HG03565 (cell line): ENCODE measurements at regions not wholly inside any gene's neighbourhood (a gene's known extent, or its start where the extent isn't known, plus 50 kb on each side); places are given as distances from the start of the nearest gene placed in this dataset.

ENCODE experiments used
- ATAC-seq: cut with Tn5 transposase; IDR thresholded peaks from one replicate; pipeline ENCODE4 v1.9.1; 2021; ENCODE audit warnings: mild to moderate bottlenecking, moderate library complexity; ENCODE audit not compliant: unreplicated experiment

- no peak for ATAC-seq
These were observed 72.9 kb upstream of the VRK2 start for GRCh38 chr2:57973621-57974186.

GRCh38 chr2:57979158-57979557, 67.4 kb upstream of the VRK2 start:
- no peak for ATAC-seq

GRCh38 chr2:57981083-57981768, 65.4 kb upstream of the VRK2 start:
- no peak for ATAC-seq

GRCh38 chr2:57987835-57988573, 58.6 kb upstream of the VRK2 start:
- ATAC-seq, result peak; percentile 38

- ATAC-seq, result peak; percentile 81
These were observed 56.4 kb upstream of the VRK2 start for GRCh38 chr2:57990118-57990725.
